ENCODE measurements at regions not wholly inside any gene's neighbourhood (a gene's known extent, or its start where the extent isn't known, plus 50 kb on each side); places are given as distances from the start of the nearest gene placed in this dataset.

- no peak overlapping the region for H3K27ac Mint-ChIP-seq (ENCODE audit: unreplicated experiment)
- TF ChIP-seq CTCF (IDR thresholded peaks at IDR 0.05; ENCODE audit: unreplicated experiment), result no peak
- H3K4me1 Mint-ChIP-seq (ENCODE audit: unreplicated experiment), result no peaks in the 10 kb centered on the region
- no peak overlapping the region for H3K4me3 Mint-ChIP-seq (ENCODE audit: unreplicated experiment)
- no peak for DNase-seq (ENCODE audit: low spot score)
- H3K36me3 Mint-ChIP-seq (ENCODE audit: low read depth, unreplicated experiment), result peaks cover 5% of the 10 kb centered on the region
- H3K9me3 Mint-ChIP-seq (ENCODE audit: unreplicated experiment), result peaks cover 3% of the 10 kb centered on the region
- peaks cover 5% of the 10 kb centered on the region for H3K27me3 Mint-ChIP-seq (ENCODE audit: unreplicated experiment)
These were observed 84.6 kb upstream of the FSTL4 start for GRCh38 chr5:133696782-133697507.

GRCh38 chr5:133696006-133696584 lies 83.8 kb upstream of the FSTL4 start:
- H3K9me3 Mint-ChIP-seq (ENCODE audit: unreplicated experiment), result peaks cover 3% of the 10 kb centered on the region
- TF ChIP-seq CTCF (IDR thresholded peaks at IDR 0.05; ENCODE audit: unreplicated experiment), result no peak
- peaks cover 6% of the 10 kb centered on the region for H3K27me3 Mint-ChIP-seq (ENCODE audit: unreplicated experiment)
- no peak overlapping the region for H3K4me3 Mint-ChIP-seq (ENCODE audit: unreplicated experiment)
- peaks cover 5% of the 10 kb centered on the region for H3K36me3 Mint-ChIP-seq (ENCODE audit: low read depth, unreplicated experiment)
- no peak overlapping the region for H3K27ac Mint-ChIP-seq (ENCODE audit: unreplicated experiment)
- H3K4me1 Mint-ChIP-seq (ENCODE audit: unreplicated experiment), result no peaks in the 10 kb centered on the region
- no peak for DNase-seq (ENCODE audit: low spot score)

- Mint-ChIP-seq H3K36me3 (ENCODE audit: low read depth, unreplicated experiment) (no peaks in the 10 kb centered on the region), H3K4me3 (ENCODE audit: unreplicated experiment) (no peak overlapping the region), H3K9me3 (ENCODE audit: unreplicated experiment) (no peaks in the 10 kb centered on the region), H3K4me1 (ENCODE audit: unreplicated experiment) (no peaks in the 10 kb centered on the region), H3K27ac (ENCODE audit: unreplicated experiment) (no peak overlapping the region), H3K27me3 (ENCODE audit: unreplicated experiment) (peaks cover 5% of the 10 kb centered on the region)
- no peak for TF ChIP-seq CTCF (IDR thresholded peaks at IDR 0.05; ENCODE audit: unreplicated experiment)
- DNase-seq (ENCODE audit: low spot score), result no peak
These were observed 82.0 kb upstream of the FSTL4 start for GRCh38 chr5:133694181-133694831.

- Mint-ChIP-seq H3K27ac (ENCODE audit: unreplicated experiment) (no peak overlapping the region), H3K4me1 (ENCODE audit: unreplicated experiment) (no peaks in the 10 kb centered on the region), H3K4me3 (ENCODE audit: unreplicated experiment) (no peak overlapping the region), H3K27me3 (ENCODE audit: unreplicated experiment) (peaks cover 5% of the 10 kb centered on the region), H3K36me3 (ENCODE audit: low read depth, unreplicated experiment) (no peaks in the 10 kb centered on the region), H3K9me3 (ENCODE audit: unreplicated experiment) (no peaks in the 10 kb centered on the region)
- TF ChIP-seq CTCF (IDR thresholded peaks at IDR 0.05; ENCODE audit: unreplicated experiment), result no peak
- DNase-seq (ENCODE audit: low spot score), result no peak
These were observed 79.1 kb upstream of the FSTL4 start for GRCh38 chr5:133691448-133691847.

GRCh38 chr5:133690746-133691145 lies 78.4 kb upstream of the FSTL4 start:
- H3K4me1 Mint-ChIP-seq (ENCODE audit: unreplicated experiment), result no peaks in the 10 kb centered on the region
- no peaks in the 10 kb centered on the region for H3K9me3 Mint-ChIP-seq (ENCODE audit: unreplicated experiment)
- DNase-seq (ENCODE audit: low spot score), result no peak
- no peaks in the 10 kb centered on the region for H3K36me3 Mint-ChIP-seq (ENCODE audit: low read depth, unreplicated experiment)
- H3K27me3 Mint-ChIP-seq (ENCODE audit: unreplicated experiment), result peaks cover 4% of the 10 kb centered on the region
- TF ChIP-seq CTCF (IDR thresholded peaks at IDR 0.05; ENCODE audit: unreplicated experiment), result no peak
- no peak overlapping the region for H3K4me3 Mint-ChIP-seq (ENCODE audit: unreplicated experiment)
- H3K27ac Mint-ChIP-seq (ENCODE audit: unreplicated experiment), result no peak overlapping the region
